Prostate gland (tissue), 2 donors: ENCODE measurements at regions not wholly inside any gene's neighbourhood (a gene's known extent, or its start where the extent isn't known, plus 50 kb on each side); places are given as distances from the start of the nearest gene placed in this dataset.
"Not testable (repeated sequence)": the region's sequence is repeated elsewhere in the genome, so short reads cannot be mapped to it uniquely, and the experiment has no call there.

ENCODE experiments used
- DNase-seq: peaks from one replicate; pipeline ENCODE4 v3.0.0-alpha.2; 2019; ENCODE audit warnings: low spot score
- H3K27ac ChIP-seq, 2 donors: fragments of 200-600 bp; sonication (generic); 2 replicates each; pipeline ENCODE4 v1.5.1; 2017 to 2019
- H3K27me3 ChIP-seq: fragments of 200-600 bp; sonication (generic); replicated peaks from 2 replicates; pipeline ENCODE4 v1.5.1; 2019; ENCODE audit not compliant: insufficient read depth
- H3K36me3 ChIP-seq, 2 donors: fragments of 200-600 bp; sonication (generic); 1 replicate in 1 of 2; 2 replicates in 1 of 2; pipeline versions ENCODE4 v1.5.1 to v1.8.1; 2017 to 2019
- H3K4me1 ChIP-seq: fragments of 200-600 bp; sonication (generic); replicated peaks from 2 replicates; pipeline ENCODE4 v1.5.1; 2019
- H3K4me3 ChIP-seq, 2 donors: fragments of 200-600 bp; sonication (generic); 2 replicates each; pipeline ENCODE4 v1.5.1; 2017 to 2019
- H3K9me3 ChIP-seq: fragments of 200-600 bp; sonication (generic); 2 replicates; pipeline ENCODE4 v1.5.1; 2017
- CTCF ChIP-seq, 4 experiments: fragments of 200-600 bp in 2 of 4; fragments of 450-650 bp in 2 of 4; sonication (generic) in 2 of 4; IDR thresholded peaks; 1 replicate in 3 of 4; 2 replicates in 1 of 4; pipeline ENCODE4 v1.5.1; 2016 to 2019; ENCODE audit warnings: antibody characterized with exemption in 4 of 4, mild to moderate bottlenecking in 2 of 4, moderate library complexity in 2 of 4
- POLR2A ChIP-seq: fragments of 450-650 bp; IDR thresholded peaks from one replicate; pipeline ENCODE4 v1.6.1; 2016; ENCODE audit warnings: antibody characterized with exemption, mild to moderate bottlenecking
- POLR2AphosphoS5 ChIP-seq: sonication (generic); formaldehyde crosslinking; IDR thresholded peaks from one replicate; pipeline ENCODE4 v1.6.1; 2017; ENCODE audit warnings: antibody characterized with exemption
- WGBS: methylation state at CpG from one replicate; pipeline ENCODE4 v1.1.5; 2018; 5-methylcytosine and 5-hydroxymethylcytosine counted together
- intact Hi-C: fragments of 100-400 bp; cut with DNase I; formaldehyde crosslinking; loops from one replicate; pipeline ENCODE4 v1.14.2; 2022

- no peak overlapping the region for H3K27ac ChIP-seq
- no peaks in the 10 kb centered on the region for H3K36me3 ChIP-seq
- no peaks in the 10 kb centered on the region for H3K27me3 ChIP-seq
- WGBS, result 74% methylated on average over 1 of the region's 1 CpG
- no peak overlapping the region for H3K4me3 ChIP-seq
- intact Hi-C loops, result no loop called here
- DNase-seq, result no peak
- no peaks in the 10 kb centered on the region for H3K9me3 ChIP-seq
- H3K4me1 ChIP-seq, result no peaks in the 10 kb centered on the region
- TF ChIP-seq POLR2A (no peak), CTCF (IDR thresholded peaks at IDR 0.05) (no peak), POLR2AphosphoS5 (no peak)
These were observed 200.6 kb upstream of the IRAK1BP1 start for GRCh38 chr6:78666764-78667163.

GRCh38 chr6:78670156-78670555 is 197.2 kb upstream of the IRAK1BP1 start:
- Histone ChIP-seq H3K4me1 (no peaks in the 10 kb centered on the region), H3K4me3 (no peak overlapping the region), H3K27ac (no peak overlapping the region), H3K27me3 (no peaks in the 10 kb centered on the region), H3K9me3 (no peaks in the 10 kb centered on the region), H3K36me3 (no peaks in the 10 kb centered on the region)
- no peak for TF ChIP-seq CTCF (IDR thresholded peaks at IDR 0.05)
- no peak for TF ChIP-seq POLR2A
- no peak for TF ChIP-seq POLR2AphosphoS5
- intact Hi-C loops, result no loop called here
- 81% methylated on average over 2 of the region's 2 CpGs for WGBS
- DNase-seq, result no peak

GRCh38 chr6:78670802-78671201 is 196.5 kb upstream of the IRAK1BP1 start:
- Histone ChIP-seq H3K4me1 (no peaks in the 10 kb centered on the region), H3K9me3 (no peaks in the 10 kb centered on the region)
- 66% methylated on average over 2 of the region's 2 CpGs for WGBS

GRCh38 chr6:78676069-78677007 is 191.0 kb upstream of the IRAK1BP1 start:
- H3K4me1 ChIP-seq, H3K36me3 ChIP-seq, H3K4me3 ChIP-seq, intact Hi-C loops, H3K9me3 ChIP-seq, H3K27me3 ChIP-seq: not testable (repeated sequence)
- peak; percentile 59 for DNase-seq
- H3K27ac ChIP-seq, result peak overlapping the region; percentile 49 to 72
- peak; percentile 75 for TF ChIP-seq POLR2AphosphoS5
- WGBS, result 78% methylated on average over 15 of the region's 15 CpGs

More at GRCh38 chr6:78670802-78671201, 196.5 kb upstream of the IRAK1BP1 start:
- intact Hi-C loops, result no loop called here
- Histone ChIP-seq H3K36me3 (no peaks in the 10 kb centered on the region), H3K27me3 (no peaks in the 10 kb centered on the region), H3K4me3 (no peak overlapping the region), H3K27ac (no peak overlapping the region)
- no peak for TF ChIP-seq POLR2AphosphoS5
- TF ChIP-seq POLR2A, result no peak
- no peak for TF ChIP-seq CTCF (IDR thresholded peaks at IDR 0.05)
- no peak for DNase-seq

- intact Hi-C loops, result no loop called here
- Histone ChIP-seq H3K27ac (no peak overlapping the region), H3K4me3 (no peak overlapping the region), H3K9me3 (no peaks in the 10 kb centered on the region), H3K27me3 (no peaks in the 10 kb centered on the region), H3K4me1 (no peaks in the 10 kb centered on the region), H3K36me3 (no peaks in the 10 kb centered on the region)
- no peak for DNase-seq
- TF ChIP-seq CTCF (IDR thresholded peaks at IDR 0.05), result no peak
- no peak for TF ChIP-seq POLR2AphosphoS5
- no peak for TF ChIP-seq POLR2A
These were observed 178.7 kb upstream of the IRAK1BP1 start for GRCh38 chr6:78688668-78689067.
